ENCODE measurements at regions not wholly inside any gene's neighbourhood (a gene's known extent, or its start where the extent isn't known, plus 50 kb on each side); places are given as distances from the start of the nearest gene placed in this dataset.

- 40 to 55% methylated on average over 3 to 6 of the region's 6 CpGs for WGBS, 2 donors (ENCODE audit: low coverage in 1 of 2)
- in situ Hi-C loops (cut with MboI; ENCODE audit: low pct_ligation_motif_present in 1 of 4, low pct_unique_long_range_greater_than_20kb in 1 of 4, low sequenced_read_pairs in 3 of 4) (no loop called here), intact Hi-C loops (cut with DNase I; ENCODE audit: low total_unique reads) (no loop called here)
- TF ChIP-seq POLR2AphosphoS5 (IDR thresholded peaks at IDR 0.05) = no peak
- no peak for TF ChIP-seq EP300 (IDR thresholded peaks at IDR 0.05; ENCODE audit: low read depth)
- TF ChIP-seq, protein P1, sequence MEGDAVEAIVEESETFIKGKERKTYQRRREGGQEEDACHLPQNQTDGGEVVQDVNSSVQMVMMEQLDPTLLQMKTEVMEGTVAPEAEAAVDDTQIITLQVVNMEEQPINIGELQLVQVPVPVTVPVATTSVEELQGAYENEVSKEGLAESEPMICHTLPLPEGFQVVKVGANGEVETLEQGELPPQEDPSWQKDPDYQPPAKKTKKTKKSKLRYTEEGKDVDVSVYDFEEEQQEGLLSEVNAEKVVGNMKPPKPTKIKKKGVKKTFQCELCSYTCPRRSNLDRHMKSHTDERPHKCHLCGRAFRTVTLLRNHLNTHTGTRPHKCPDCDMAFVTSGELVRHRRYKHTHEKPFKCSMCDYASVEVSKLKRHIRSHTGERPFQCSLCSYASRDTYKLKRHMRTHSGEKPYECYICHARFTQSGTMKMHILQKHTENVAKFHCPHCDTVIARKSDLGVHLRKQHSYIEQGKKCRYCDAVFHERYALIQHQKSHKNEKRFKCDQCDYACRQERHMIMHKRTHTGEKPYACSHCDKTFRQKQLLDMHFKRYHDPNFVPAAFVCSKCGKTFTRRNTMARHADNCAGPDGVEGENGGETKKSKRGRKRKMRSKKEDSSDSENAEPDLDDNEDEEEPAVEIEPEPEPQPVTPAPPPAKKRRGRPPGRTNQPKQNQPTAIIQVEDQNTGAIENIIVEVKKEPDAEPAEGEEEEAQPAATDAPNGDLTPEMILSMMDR (IDR thresholded peaks at IDR 0.05) = no peak
- TF ChIP-seq POLR2A (IDR thresholded peaks at IDR 0.05) = no peak
- H3K27ac ChIP-seq = no peak overlapping the region
- H3K9me3 ChIP-seq = no peaks in the 10 kb centered on the region
- no peak overlapping the region for H3K4me3 ChIP-seq
- no peak for DNase-seq
- no peaks in the 10 kb centered on the region for H3K36me3 ChIP-seq
- H3K4me1 ChIP-seq = no peaks in the 10 kb centered on the region
- H3K27me3 ChIP-seq = no peaks in the 10 kb centered on the region
Observed at GRCh38 chr6:103198386-103198785, 1661.3 kb downstream of the HACE1 start.

- in situ Hi-C loops (cut with MboI; ENCODE audit: low pct_ligation_motif_present in 1 of 4, low pct_unique_long_range_greater_than_20kb in 1 of 4, low sequenced_read_pairs in 3 of 4) (no loop called here), intact Hi-C loops (cut with DNase I; ENCODE audit: low total_unique reads) (no loop called here)
Observed at GRCh38 chr6:103193413-103193812, 1666.3 kb downstream of the HACE1 start.

DNA sequence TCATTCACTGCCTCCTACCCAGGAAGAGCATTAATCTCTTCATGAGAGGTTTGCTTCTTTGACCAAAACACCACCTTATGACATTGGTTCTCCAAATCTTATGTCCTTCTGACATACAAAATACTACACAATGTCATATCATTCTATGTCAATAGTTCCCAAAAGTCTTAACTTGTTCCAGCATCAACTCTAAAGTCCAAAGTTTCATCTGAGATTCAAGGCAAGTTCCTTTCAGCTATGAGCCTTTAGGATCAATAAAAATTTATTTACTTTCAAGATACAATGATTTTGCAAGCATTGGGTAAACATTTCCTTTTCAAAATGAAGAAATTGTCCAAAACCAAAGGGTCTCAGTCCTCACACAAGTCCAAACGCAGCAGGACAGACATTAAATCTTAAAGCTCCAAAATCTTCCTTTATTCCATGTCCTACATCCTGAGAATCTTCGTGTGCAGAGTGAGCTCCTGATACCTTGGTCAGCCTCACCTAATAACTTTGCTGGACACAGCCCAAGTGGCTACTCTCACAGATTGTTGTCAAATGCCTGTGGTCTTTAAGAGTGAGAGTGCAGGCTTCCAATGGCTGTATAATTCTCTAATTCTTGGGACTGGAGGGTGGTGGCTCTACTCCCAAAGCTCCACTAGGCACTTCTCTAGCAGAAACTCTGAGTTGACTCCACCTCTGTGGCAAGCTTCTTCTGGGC is 1668.2 kb downstream of the HACE1 start:
- 27 to 52% methylated on average over 2 of the region's 2 CpGs for WGBS, 2 donors (ENCODE audit: low coverage in 1 of 2)
- no peak for DNase-seq
- TF ChIP-seq EP300 (IDR thresholded peaks at IDR 0.05; ENCODE audit: low read depth) = no peak
- no peak for TF ChIP-seq POLR2A (IDR thresholded peaks at IDR 0.05)
- TF ChIP-seq POLR2AphosphoS5 (IDR thresholded peaks at IDR 0.05) = no peak
- TF ChIP-seq, protein P1 (IDR thresholded peaks at IDR 0.05) = no peak
- Histone ChIP-seq H3K27ac (no peak overlapping the region), H3K4me1 (no peaks in the 10 kb centered on the region), H3K9me3 (no peaks in the 10 kb centered on the region), H3K4me3 (no peak overlapping the region), H3K36me3 (no peaks in the 10 kb centered on the region), H3K27me3 (no peaks in the 10 kb centered on the region)
- in situ Hi-C loops (cut with MboI; ENCODE audit: low pct_ligation_motif_present in 1 of 4, low pct_unique_long_range_greater_than_20kb in 1 of 4, low sequenced_read_pairs in 3 of 4) = no loop called here
- intact Hi-C loops (cut with DNase I; ENCODE audit: low total_unique reads) = no loop called here

More at GRCh38 chr6:103193413-103193812, 1666.3 kb downstream of the HACE1 start:
- no peaks in the 10 kb centered on the region for H3K9me3 ChIP-seq
- TF ChIP-seq EP300 (IDR thresholded peaks at IDR 0.05; ENCODE audit: low read depth) (no peak), POLR2A (IDR thresholded peaks at IDR 0.05) (no peak), POLR2AphosphoS5 (IDR thresholded peaks at IDR 0.05) (no peak)
- TF ChIP-seq, protein P1 (IDR thresholded peaks at IDR 0.05) = no peak
- H3K27me3 ChIP-seq = no peaks in the 10 kb centered on the region
- WGBS, 2 donors (ENCODE audit: low coverage in 1 of 2) = 51% methylated on average over 2 to 3 of the region's 3 CpGs
- no peak overlapping the region for H3K4me3 ChIP-seq
- no peak overlapping the region for H3K27ac ChIP-seq
- no peaks in the 10 kb centered on the region for H3K4me1 ChIP-seq
- DNase-seq = no peak
- H3K36me3 ChIP-seq = no peaks in the 10 kb centered on the region

DNA sequence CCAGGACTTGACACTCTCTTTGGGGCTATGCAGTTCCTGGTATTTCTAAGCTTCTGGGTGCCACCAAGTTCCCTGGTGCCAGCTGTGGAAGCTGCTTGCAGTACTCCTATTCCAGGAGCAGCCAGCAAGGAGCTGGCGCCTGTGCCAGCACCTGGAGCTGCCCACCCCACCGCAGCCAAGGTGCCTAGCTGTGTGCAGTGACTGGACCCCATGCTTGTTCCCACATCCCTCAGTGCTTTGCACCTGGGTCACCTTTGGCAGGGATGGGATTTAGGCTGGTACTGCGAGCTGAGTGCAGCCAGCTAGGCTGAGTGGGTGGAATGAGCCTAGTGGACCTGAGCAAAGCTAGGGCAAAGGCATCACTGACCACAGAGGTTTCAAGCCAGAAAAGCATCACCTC is 1674.9 kb downstream of the HACE1 start:
- no peaks in the 10 kb centered on the region for H3K27me3 ChIP-seq
- no peak overlapping the region for H3K4me3 ChIP-seq
- intact Hi-C loops (cut with DNase I; ENCODE audit: low total_unique reads) (no loop called here), in situ Hi-C loops (cut with MboI; ENCODE audit: low pct_ligation_motif_present in 1 of 4, low pct_unique_long_range_greater_than_20kb in 1 of 4, low sequenced_read_pairs in 3 of 4) (no loop called here)
- H3K9me3 ChIP-seq = no peaks in the 10 kb centered on the region
- DNase-seq = no peak
- 84% methylated on average over 3 of the region's 3 CpGs; no CpG with 5 or more reads in 1 of the 2 donors for WGBS, 2 donors (ENCODE audit: low coverage in 1 of 2)
- H3K4me1 ChIP-seq = no peaks in the 10 kb centered on the region
- TF ChIP-seq POLR2AphosphoS5 (IDR thresholded peaks at IDR 0.05) = no peak
- TF ChIP-seq EP300 (IDR thresholded peaks at IDR 0.05; ENCODE audit: low read depth) = no peak
- TF ChIP-seq, protein P1 (IDR thresholded peaks at IDR 0.05) = no peak
- no peaks in the 10 kb centered on the region for H3K36me3 ChIP-seq
- H3K27ac ChIP-seq = no peak overlapping the region
